ENCODE measurements at regions not wholly inside any gene's neighbourhood (a gene's known extent, or its start where the extent isn't known, plus 50 kb on each side); places are given as distances from the start of the nearest gene placed in this dataset.

GRCh38 chr10:33807531-33808359 is 473.3 kb upstream of the NRP1 start:
- no peak for DNase-seq (ENCODE audit: low read depth)
- TF ChIP-seq CTCF (IDR thresholded peaks at IDR 0.05; ENCODE audit: insufficient read depth, low read depth, low read length, missing control alignments) = no peak
- H3K4me3 ChIP-seq (ENCODE audit: low read depth, low read length) = no peak overlapping the region

- no peak for TF ChIP-seq CTCF (IDR thresholded peaks at IDR 0.05; ENCODE audit: insufficient read depth, low read depth, low read length, missing control alignments)
- no peak overlapping the region for H3K4me3 ChIP-seq (ENCODE audit: low read depth, low read length)
- DNase-seq (ENCODE audit: low read depth) = no peak
These were observed 471.4 kb upstream of the NRP1 start for GRCh38 chr10:33805831-33806230.

- TF ChIP-seq CTCF (IDR thresholded peaks at IDR 0.05; ENCODE audit: insufficient read depth, low read depth, low read length, missing control alignments) = no peak
- H3K4me3 ChIP-seq (ENCODE audit: low read depth, low read length) = no peak overlapping the region
- DNase-seq (ENCODE audit: low read depth) = no peak
These were observed 470.1 kb upstream of the NRP1 start for GRCh38 chr10:33804584-33804983.

- no peak overlapping the region for H3K4me3 ChIP-seq (ENCODE audit: low read depth, low read length)
- no peak for TF ChIP-seq CTCF (IDR thresholded peaks at IDR 0.05; ENCODE audit: insufficient read depth, low read depth, low read length, missing control alignments)
- no peak for DNase-seq (ENCODE audit: low read depth)
These were observed 468.8 kb upstream of the NRP1 start for GRCh38 chr10:33803248-33803647.

GRCh38 chr10:33802566-33802965 is 468.1 kb upstream of the NRP1 start:
- no peak for TF ChIP-seq CTCF (IDR thresholded peaks at IDR 0.05; ENCODE audit: insufficient read depth, low read depth, low read length, missing control alignments)
- H3K4me3 ChIP-seq (ENCODE audit: low read depth, low read length) = no peak overlapping the region
- DNase-seq (ENCODE audit: low read depth) = no peak

GRCh38 chr10:33801705-33802104 is 467.2 kb upstream of the NRP1 start:
- no peak for TF ChIP-seq CTCF (IDR thresholded peaks at IDR 0.05; ENCODE audit: insufficient read depth, low read depth, low read length, missing control alignments)
- DNase-seq (ENCODE audit: low read depth) = no peak

GRCh38 chr10:33800986-33801385 is 466.5 kb upstream of the NRP1 start:
- H3K4me3 ChIP-seq (ENCODE audit: low read depth, low read length) = no peak overlapping the region
- DNase-seq (ENCODE audit: low read depth) = no peak
- TF ChIP-seq CTCF (IDR thresholded peaks at IDR 0.05; ENCODE audit: insufficient read depth, low read depth, low read length, missing control alignments) = no peak

More at GRCh38 chr10:33801705-33802104, 467.2 kb upstream of the NRP1 start:
- no peak overlapping the region for H3K4me3 ChIP-seq (ENCODE audit: low read depth, low read length)
